ENCODE measurements at regions not wholly inside any gene's neighbourhood (a gene's known extent, or its start where the extent isn't known, plus 50 kb on each side); places are given as distances from the start of the nearest gene placed in this dataset.

DNA sequence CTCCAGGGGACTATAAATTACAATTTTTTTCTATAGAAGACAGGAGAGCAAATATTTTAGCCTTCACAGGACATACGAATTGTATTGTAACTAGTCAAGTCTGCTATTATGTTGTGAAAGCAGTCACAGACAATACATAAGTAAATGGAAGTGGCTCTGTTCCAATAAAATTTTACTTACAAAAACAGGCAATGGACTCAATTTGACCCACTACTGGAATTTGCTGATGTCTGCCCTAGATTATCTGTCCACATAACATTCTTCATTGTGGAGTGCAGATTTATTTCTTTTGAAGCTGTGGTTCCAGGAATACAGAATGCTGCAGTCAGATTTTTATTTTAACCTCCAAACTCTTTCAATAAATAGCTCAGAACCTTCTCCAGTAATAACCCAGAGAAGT, 330.3 kb downstream of the PPP4R3C start:
- TF ChIP-seq, protein P1, sequence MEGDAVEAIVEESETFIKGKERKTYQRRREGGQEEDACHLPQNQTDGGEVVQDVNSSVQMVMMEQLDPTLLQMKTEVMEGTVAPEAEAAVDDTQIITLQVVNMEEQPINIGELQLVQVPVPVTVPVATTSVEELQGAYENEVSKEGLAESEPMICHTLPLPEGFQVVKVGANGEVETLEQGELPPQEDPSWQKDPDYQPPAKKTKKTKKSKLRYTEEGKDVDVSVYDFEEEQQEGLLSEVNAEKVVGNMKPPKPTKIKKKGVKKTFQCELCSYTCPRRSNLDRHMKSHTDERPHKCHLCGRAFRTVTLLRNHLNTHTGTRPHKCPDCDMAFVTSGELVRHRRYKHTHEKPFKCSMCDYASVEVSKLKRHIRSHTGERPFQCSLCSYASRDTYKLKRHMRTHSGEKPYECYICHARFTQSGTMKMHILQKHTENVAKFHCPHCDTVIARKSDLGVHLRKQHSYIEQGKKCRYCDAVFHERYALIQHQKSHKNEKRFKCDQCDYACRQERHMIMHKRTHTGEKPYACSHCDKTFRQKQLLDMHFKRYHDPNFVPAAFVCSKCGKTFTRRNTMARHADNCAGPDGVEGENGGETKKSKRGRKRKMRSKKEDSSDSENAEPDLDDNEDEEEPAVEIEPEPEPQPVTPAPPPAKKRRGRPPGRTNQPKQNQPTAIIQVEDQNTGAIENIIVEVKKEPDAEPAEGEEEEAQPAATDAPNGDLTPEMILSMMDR (conservative IDR thresholded peaks at IDR 0.05; ENCODE audit: low read depth in 2 of 2) = no peak
- no peak for TF ChIP-seq REST (IDR thresholded peaks at IDR 0.05; ENCODE audit: unreplicated experiment)

All from GM23338 (cell line).